Breast epithelium (tissue), 3 donors: ENCODE measurements at regions not wholly inside any gene's neighbourhood (a gene's known extent, or its start where the extent isn't known, plus 50 kb on each side); places are given as distances from the start of the nearest gene placed in this dataset.

Experiments
- CTCF ChIP-seq, 3 donors: fragments of 450-650 bp; IDR thresholded peaks; one replicate each; pipeline ENCODE4 v1.5.1; 2016 to 2017; ENCODE audit warnings: antibody characterized with exemption in 3 of 3, mild to moderate bottlenecking in 3 of 3, moderate library complexity in 3 of 3
- POLR2A ChIP-seq: fragments of 450-650 bp; IDR thresholded peaks from one replicate; pipeline ENCODE4 v1.6.1; 2016; ENCODE audit warnings: antibody characterized with exemption, mild to moderate bottlenecking, moderate library complexity
- POLR2AphosphoS5 ChIP-seq, 3 donors: sonication (generic); formaldehyde crosslinking; IDR thresholded peaks; one replicate each; pipeline ENCODE4 v1.6.1; 2017; ENCODE audit warnings: antibody characterized with exemption in 3 of 3

DNA sequence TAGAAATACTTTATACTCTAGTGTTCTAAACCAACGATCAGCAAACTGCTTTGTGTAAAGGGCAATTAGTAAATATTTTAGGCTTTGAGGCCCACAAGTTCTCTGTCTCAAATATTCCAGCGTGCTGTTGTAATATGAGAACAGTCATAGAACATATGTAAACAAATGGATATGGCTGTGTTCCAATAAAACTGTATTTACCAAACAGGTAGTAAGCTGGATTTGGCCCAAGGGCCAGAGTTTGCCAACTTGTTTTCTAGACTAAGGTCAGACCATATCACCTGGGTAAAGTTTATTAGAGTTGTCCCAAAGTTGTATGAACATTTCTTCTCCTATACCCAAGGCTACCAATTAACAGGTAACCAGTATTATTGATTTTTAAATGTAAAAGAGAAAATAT lies 303.2 kb upstream of the MC4R start:
- TF ChIP-seq POLR2A (no peak), CTCF (IDR thresholded peaks at IDR 0.05) (no peak), POLR2AphosphoS5 (IDR thresholded peaks at IDR 0.05) (no peak)
